ENCODE measurements at regions not wholly inside any gene's neighbourhood (a gene's known extent, or its start where the extent isn't known, plus 50 kb on each side); places are given as distances from the start of the nearest gene placed in this dataset.

DNA sequence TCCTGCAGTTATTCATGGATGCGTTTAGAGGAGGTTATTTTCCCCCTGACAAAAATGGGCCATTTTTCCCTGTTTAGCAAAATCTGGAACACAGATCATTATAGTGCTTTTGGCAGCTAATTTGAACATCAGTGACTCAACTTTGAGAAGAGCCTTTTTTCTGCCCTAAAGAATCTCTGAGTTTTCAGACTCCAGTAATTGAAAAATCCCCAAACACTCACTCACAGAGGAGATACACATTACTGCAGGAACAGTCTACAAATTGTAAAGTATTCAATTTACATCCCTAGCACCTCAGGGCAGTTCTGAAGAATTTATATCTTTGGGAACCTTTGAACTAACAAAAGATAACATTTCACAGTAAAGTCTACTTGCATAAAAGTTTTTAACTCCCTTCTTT is 966.6 kb upstream of the SLC35B3 start:
- TF ChIP-seq, protein P1, sequence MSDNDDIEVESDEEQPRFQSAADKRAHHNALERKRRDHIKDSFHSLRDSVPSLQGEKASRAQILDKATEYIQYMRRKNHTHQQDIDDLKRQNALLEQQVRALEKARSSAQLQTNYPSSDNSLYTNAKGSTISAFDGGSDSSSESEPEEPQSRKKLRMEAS (IDR thresholded peaks at IDR 0.05): no peak
- TF ChIP-seq, protein P2, sequence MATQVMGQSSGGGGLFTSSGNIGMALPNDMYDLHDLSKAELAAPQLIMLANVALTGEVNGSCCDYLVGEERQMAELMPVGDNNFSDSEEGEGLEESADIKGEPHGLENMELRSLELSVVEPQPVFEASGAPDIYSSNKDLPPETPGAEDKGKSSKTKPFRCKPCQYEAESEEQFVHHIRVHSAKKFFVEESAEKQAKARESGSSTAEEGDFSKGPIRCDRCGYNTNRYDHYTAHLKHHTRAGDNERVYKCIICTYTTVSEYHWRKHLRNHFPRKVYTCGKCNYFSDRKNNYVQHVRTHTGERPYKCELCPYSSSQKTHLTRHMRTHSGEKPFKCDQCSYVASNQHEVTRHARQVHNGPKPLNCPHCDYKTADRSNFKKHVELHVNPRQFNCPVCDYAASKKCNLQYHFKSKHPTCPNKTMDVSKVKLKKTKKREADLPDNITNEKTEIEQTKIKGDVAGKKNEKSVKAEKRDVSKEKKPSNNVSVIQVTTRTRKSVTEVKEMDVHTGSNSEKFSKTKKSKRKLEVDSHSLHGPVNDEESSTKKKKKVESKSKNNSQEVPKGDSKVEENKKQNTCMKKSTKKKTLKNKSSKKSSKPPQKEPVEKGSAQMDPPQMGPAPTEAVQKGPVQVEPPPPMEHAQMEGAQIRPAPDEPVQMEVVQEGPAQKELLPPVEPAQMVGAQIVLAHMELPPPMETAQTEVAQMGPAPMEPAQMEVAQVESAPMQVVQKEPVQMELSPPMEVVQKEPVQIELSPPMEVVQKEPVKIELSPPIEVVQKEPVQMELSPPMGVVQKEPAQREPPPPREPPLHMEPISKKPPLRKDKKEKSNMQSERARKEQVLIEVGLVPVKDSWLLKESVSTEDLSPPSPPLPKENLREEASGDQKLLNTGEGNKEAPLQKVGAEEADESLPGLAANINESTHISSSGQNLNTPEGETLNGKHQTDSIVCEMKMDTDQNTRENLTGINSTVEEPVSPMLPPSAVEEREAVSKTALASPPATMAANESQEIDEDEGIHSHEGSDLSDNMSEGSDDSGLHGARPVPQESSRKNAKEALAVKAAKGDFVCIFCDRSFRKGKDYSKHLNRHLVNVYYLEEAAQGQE (IDR thresholded peaks at IDR 0.05; ENCODE audit: low read depth): no peak
- TF ChIP-seq TEAD4 (IDR thresholded peaks at IDR 0.05): no peak
- TF ChIP-seq EP300 (IDR thresholded peaks at IDR 0.05; ENCODE audit: borderline replicate concordance): no peak
- no peak for TF ChIP-seq RAD21 (IDR thresholded peaks at IDR 0.05; ENCODE audit: low read depth)
- TF ChIP-seq CREB1 (IDR thresholded peaks at IDR 0.05; ENCODE audit: low read depth): no peak
- TF ChIP-seq TAF1 (IDR thresholded peaks at IDR 0.05; ENCODE audit: low read depth): no peak
- TF ChIP-seq EGR1 (IDR thresholded peaks at IDR 0.05): no peak
- TF ChIP-seq FOXM1 (IDR thresholded peaks at IDR 0.05; ENCODE audit: borderline replicate concordance, low read depth): no peak
- TF ChIP-seq, protein P3, sequence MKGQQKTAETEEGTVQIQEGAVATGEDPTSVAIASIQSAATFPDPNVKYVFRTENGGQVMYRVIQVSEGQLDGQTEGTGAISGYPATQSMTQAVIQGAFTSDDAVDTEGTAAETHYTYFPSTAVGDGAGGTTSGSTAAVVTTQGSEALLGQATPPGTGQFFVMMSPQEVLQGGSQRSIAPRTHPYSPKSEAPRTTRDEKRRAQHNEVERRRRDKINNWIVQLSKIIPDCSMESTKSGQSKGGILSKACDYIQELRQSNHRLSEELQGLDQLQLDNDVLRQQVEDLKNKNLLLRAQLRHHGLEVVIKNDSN (IDR thresholded peaks at IDR 0.05): no peak
- no peak for TF ChIP-seq TCF12 (IDR thresholded peaks at IDR 0.05; ENCODE audit: low read depth)
- no peak for TF ChIP-seq CEBPB (IDR thresholded peaks at IDR 0.05)
- no peak for TF ChIP-seq ZBTB7A (IDR thresholded peaks at IDR 0.05; ENCODE audit: low read depth)

All from Ishikawa (cell line).